Activated CD4-positive, CD25-positive, alpha-beta regulatory T cell treated with anti-CD3 and anti-CD28 coated beads, Interleukin-2, amount 50 U/mL, for 16 hours (primary cell): ENCODE measurements at regions not wholly inside any gene's neighbourhood (a gene's known extent, or its start where the extent isn't known, plus 50 kb on each side); places are given as distances from the start of the nearest gene placed in this dataset.
"Not testable (repeated sequence)": the region's sequence is repeated elsewhere in the genome, so short reads cannot be mapped to it uniquely, and the experiment has no call there.

ENCODE experiments used
- DNase-seq: peaks from one replicate; pipeline ENCODE4 v3.0.0-alpha.2; 2020; ENCODE audit warnings: low read depth, low spot score

GRCh38 chr11:69904974-69905535 is 85.8 kb upstream of the FGF3 start:
- DNase-seq: no peak

- no peak for DNase-seq
Measured at GRCh38 chr11:69905611-69906452, 86.6 kb upstream of the FGF3 start.

GRCh38 chr11:69906453-69906907 is 87.3 kb upstream of the FGF3 start:
- no peak for DNase-seq

DNA sequence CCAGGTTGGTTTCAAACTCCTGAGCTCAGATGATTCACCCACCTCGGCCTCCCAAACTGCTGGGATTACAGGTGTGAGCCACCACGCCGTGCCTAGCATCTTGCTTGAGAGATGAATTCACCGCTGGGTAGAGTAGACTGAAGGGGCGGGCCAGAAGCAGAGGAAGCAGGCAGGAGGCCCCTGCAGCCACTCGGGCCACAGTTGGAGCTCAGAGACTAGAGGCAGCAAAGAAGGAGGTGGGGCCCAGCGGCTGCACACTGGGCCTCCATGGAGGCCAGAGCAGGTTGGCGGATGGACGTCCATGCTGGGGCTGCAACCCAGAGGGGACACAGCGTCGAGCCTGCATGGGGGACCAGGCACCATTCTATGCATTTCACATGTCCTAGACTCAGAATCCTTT is 88.4 kb upstream of the FGF3 start:
- no peak for DNase-seq

DNA sequence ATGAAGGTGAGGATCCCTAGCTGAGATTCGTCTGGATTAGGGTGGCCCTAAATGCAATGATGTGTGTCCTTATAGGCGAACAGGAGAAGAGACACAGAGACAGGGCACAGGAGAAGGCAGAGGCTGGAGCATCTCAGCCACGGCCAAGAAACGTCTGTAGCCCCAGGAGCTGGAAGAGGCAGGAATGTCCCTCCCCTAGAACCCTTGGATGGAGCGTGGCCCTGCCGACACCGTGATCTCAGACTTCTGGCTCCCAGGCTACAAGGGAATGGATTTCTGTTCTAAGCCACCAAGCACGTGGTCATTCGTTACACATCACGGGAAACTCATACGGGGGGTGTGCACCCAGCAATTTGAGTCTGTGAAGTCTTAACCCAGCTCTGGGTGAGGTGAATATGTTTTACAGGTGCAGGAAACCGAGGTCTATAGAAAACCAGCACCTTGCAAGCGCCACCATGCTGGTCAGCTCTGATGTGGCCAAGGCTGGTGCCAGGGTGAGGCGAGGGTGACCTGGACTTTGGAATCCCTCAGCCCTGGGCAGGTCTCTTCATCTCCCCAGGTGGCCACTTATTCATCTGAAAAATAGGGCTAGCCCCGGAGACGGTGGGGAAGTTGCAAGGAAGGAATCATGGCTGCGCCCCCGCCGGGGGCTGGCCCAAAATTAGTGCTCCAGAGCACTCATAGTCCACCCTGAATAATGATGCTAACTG is 89.5 kb upstream of the FGF3 start:
- no peak for DNase-seq

GRCh38 chr11:69909561-69910518 is 90.6 kb upstream of the FGF3 start:
- DNase-seq: no peak

DNA sequence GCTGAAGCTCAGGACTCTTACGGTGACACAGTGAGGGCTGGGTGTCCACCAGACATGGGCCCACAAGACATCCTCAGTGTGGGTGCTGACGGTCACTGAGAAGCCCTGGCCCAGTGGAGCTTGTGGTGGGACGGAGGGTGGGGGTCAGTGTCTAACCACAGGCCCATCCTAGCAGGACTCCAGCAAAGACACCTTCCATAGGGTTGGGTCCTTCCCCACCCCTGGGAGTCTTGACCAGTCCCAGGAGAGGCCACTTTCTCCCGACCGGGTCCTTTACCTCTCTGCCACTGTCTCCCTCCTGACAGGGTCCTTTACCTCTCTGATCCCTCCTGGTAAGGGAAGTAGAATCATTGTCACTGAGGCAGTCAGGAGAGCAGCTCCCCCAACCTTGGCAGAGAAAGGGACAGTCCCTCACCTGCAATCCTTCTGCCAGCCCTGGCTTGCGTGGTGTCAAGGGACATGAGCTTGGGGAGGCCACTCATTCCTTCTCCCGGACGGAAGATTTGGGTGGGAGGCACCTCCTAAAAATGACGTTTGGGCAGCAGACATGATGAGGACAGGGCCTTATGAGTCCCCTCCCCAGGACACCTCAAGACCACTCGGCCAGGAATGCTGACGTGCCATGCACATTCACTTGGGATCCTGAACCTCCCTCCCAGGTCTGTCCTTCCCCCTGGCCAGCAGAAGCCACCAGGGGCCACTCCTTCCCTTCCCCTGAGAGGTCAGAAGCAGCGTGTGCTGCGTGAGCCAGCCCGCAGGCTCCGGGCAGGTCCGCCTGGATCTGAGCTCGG is 91.5 kb upstream of the FGF3 start:
- no peak for DNase-seq

DNA sequence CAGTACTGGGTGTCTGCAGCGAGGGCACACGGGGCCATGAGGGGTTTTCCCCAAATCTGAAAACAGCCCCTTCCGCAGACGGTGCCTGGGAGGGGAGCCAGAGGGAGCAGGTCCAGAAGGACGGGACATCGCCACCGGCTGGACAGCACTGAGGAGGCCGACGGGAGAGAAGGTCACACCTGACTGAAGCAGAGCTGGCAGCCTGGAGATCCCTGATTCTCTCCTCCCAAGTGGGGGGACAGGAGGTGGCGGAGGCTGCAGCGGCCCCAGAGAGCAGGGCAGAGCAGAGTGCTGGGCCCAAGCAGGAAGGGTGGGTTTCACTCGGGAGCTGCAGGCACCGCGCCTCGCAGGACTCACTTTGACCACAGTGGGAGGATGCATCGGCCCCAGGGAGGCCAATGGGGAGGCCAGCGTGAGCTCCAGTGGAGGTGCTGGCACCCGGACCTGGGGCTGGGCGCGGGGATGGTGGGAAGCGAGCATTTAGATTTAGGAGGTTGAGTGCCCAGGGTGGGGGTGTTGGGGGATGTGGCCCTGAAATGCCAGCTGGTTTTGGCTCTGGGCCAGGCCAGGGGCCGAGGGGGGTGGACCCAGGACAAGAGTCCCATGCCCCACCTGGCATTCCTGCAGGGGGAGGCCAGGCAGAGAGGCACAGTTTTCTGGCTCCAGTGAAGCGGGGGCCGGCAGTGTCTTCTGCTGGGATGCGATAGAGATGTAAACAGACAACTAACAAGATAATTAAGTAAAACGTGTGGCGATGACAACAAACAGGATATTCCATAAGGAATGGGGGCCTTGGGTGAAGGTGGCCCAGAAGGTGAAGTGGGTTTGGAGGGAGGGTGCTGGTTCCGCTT is 92.3 kb upstream of the FGF3 start:
- DNase-seq: no peak

- no peak for DNase-seq
Measured at GRCh38 chr11:69912161-69912910, 93.1 kb upstream of the FGF3 start.

DNA sequence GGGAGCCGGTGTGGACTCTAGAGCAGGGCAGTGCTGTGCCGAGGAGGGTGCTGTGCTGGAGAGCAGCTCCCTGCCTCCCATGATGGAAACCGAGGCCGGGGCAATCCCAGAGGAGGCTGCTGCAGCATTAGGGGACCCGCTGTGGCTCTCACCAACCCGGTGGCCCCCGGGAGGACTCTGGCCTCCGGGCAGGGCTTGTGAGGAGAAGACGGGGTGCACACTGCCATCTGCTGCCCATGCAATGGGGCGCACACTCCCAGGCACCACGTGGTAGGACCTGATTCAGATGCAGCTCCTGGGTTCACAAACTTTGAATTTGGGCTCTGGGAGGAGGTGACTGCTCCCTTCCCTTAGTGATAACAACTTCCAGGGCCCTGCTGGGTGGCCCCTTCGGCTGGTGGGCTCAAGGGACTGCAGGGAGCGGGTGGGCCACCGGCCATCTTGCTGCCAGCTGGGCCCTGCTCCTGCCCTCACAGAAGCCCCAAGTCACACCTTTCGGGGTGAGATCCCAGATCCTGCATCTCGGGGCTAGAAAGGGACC is 93.8 kb upstream of the FGF3 start:
- no peak for DNase-seq

DNA sequence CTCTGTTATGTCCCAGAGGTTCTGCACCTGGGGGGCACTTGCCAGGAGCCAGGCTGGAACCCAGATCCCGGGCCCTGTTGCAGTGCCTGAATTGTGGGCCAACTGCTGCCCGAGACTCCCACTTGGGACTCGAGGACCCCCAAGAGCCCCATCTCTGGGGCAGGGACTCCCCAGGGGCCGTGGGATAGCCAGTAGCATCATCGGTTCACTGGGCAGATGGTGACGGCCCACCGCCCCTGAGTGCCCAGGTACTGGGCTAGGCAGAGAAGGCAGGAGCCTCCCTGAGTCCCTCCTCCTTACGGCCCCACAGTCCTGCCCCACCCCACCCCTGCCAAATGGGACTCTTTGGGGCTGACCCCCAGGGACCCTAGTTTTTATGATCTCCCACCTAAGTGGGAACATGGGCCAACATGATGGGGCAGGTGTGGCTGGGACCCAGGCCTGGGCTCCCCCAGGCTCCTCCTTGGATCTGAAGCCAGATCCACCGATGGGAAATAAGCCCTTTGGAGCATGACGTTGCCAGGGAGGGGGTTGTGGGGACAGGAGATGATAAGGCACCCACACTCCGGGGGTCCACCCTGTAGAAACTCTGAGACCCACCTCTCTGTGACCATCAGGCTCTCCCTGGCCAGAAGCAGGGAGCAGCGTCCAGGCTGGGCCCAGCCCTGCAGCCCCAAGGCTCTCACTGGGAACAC is 94.5 kb upstream of the FGF3 start:
- no peak for DNase-seq

DNA sequence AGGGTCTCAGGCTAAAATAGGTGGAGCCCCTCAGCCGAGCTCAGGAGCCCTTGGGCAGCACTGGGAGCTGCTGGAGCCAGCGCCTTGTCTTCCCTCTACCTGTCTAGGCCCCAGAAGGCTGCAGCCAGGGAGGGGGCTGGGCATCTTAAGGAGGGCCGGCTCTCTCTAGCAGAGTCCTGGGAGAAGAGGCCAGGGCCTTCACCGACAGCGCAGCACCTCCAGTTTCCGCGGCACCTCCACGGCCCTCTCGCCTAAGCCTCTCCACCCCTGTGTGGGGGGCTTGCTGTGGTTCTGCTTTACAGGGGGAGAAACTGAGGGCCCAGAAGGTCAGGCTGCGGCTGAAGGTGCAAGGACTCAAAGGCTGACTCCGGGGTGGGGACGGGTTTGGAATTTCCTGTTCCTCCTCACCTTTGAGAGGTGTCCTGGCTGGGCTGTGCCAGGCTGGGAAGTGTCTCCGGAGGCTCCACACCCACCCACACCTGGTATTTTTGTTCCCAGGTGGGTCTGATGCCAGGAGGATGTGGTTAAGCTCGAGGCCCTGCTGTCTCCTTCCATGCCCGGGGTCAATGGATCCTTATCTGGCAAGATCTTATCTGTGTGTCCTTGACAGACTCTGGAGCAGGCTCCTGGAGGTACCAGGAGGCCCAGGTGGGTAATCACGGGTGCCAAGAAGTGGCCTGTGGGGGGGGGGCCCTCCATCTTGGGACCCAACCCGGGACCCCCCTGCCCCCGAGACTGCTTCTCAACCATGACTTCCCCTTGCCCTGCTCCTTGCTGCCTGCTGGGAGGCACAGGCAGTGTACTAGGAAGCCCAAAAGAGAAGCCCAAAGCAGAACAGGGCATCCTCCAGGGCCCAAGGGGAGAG is 95.3 kb upstream of the FGF3 start:
- no peak for DNase-seq

DNA sequence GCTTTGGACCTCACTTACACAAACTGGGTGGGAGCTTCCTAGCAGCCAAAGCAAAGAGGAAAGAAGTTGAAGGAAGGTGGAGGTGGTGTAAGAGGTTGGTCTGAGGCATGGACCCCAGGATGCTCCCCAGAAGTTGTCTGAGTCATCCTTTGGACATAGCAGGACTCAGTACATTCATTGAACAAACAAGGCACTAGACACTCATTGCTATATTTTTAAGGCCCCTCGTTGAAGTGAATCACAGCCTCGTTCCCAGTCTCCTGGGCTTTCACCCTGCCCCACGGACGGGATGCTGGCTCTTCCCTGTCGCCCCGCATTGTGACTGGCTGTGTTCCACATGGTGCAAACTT is 95.9 kb upstream of the FGF3 start:
- DNase-seq: no peak

DNA sequence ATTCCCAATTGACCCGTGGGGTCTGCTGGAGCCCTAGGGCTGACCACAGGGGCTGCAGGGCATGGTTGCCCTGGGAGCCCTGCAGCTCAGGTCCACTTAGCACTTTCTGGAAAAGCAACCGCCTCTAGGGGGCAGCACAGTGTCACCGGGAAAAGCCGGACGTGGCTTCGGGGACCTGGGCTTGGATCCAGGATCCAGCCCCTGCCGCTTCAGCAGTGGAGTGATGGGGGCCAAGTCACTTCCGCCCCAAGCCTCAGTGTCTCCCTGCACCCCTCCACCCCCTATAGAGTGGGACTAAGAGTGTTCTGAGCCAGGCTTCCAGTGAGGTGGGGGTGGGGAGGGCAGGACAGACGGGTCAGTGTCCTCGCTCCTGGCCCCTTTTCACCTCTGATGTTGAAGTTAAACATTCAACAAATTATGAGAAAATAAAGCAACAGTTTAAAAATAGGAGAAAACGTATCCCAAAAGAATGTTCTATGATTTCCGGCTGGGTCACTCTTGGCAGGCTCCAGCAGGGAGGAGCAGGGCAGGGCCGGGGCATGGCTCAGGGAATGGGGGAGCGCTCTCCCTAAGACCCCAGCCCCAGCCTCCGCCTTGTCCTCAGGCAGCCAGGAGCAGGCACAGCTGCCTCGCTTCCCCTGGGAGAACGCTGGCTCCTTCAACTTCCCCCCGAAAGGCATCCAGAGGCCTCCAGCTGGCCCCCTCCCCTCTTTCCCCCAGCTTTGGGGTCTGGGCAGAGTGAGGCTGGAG is 96.5 kb upstream of the FGF3 start:
- peak; percentile 11 for DNase-seq

DNA sequence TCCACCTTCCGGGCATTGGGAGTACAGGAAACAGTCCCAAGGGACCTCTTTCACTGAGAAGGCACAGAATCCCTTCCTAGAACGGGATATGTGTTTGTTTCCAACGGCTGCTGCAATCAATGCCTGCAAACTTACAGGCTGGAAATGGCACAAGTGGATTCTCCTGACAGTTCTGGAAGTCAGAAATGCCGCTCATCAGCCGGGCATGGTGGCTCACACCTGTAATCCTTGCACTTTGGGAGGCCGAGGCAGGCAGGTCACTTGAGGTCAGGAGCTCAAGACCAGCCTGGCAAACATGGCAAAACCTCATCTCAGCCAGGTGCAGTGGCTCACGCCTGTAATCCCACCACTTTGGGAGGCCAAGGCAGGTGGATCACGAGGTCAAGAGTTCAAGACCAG is 97.0 kb upstream of the FGF3 start:
- not testable (repeated sequence) for DNase-seq

- no peak for DNase-seq
Measured at GRCh38 chr11:69916806-69917387, 97.7 kb upstream of the FGF3 start.
